Uterus (tissue), 3 donors: ENCODE measurements at regions not wholly inside any gene's neighbourhood (a gene's known extent, or its start where the extent isn't known, plus 50 kb on each side); places are given as distances from the start of the nearest gene placed in this dataset.

Experiments used
- DNase-seq, 2 donors: peaks; one replicate each; pipeline ENCODE4 v3.0.0-alpha.2; 2019 to 2020
- H3K27ac ChIP-seq, 2 donors: fragments of 200-600 bp; sonication (generic); 1 replicate in 1 of 2; 2 replicates in 1 of 2; pipeline ENCODE4 v1.5.1; 2016 to 2018
- H3K27me3 ChIP-seq, 2 donors: fragments of 200-600 bp; sonication (generic); one replicate each; pipeline ENCODE4 v1.5.1; 2018 to 2019; ENCODE audit warnings: control low read depth in 1 of 2
- H3K36me3 ChIP-seq, 2 donors: fragments of 200-600 bp; sonication (generic); one replicate each; pipeline ENCODE4 v1.5.1; 2019; ENCODE audit warnings: control low read depth in 1 of 2
- H3K4me1 ChIP-seq, 2 donors: fragments of 200-600 bp; sonication (generic); one replicate each; pipeline ENCODE4 v1.5.1; 2018 to 2019; ENCODE audit warnings: control low read depth in 1 of 2
- H3K4me3 ChIP-seq, 2 donors: fragments of 200-600 bp; sonication (generic); 1 replicate in 1 of 2; 2 replicates in 1 of 2; pipeline ENCODE4 v1.5.1; 2018 to 2019; ENCODE audit warnings: mild to moderate bottlenecking in 1 of 2
- H3K9me3 ChIP-seq, 2 donors: fragments of 200-600 bp; sonication (generic); one replicate each; pipeline ENCODE4 v1.5.1; 2019; ENCODE audit warnings: control low read depth in 1 of 2
- POLR2A ChIP-seq, 2 donors: fragments of 450-650 bp; IDR thresholded peaks; one replicate each; pipeline ENCODE4 v1.6.1; 2016; ENCODE audit warnings: antibody characterized with exemption in 2 of 2, mild to moderate bottlenecking in 1 of 2, moderate library complexity in 1 of 2
- intact Hi-C: fragments of 100-400 bp; cut with DNase I; formaldehyde crosslinking; loops from one replicate; pipeline ENCODE4 v1.15.1; 2023; ENCODE audit warnings: low total_unique reads
- TF ChIP-seq, protein P1 (sequence below), 4 experiments: fragments of 200-600 bp in 2 of 4; fragments of 450-650 bp in 2 of 4; sonication (generic) in 2 of 4; IDR thresholded peaks; one replicate each; pipeline ENCODE4 v1.5.1; 2016 to 2019; ENCODE audit warnings: antibody characterized with exemption in 4 of 4, mild to moderate bottlenecking in 2 of 4, moderate library complexity in 1 of 4
- donor health status: DM: yes; HTN: yes; CAD: no.

GRCh38 chr2:234579231-234579962 lies 82.5 kb upstream of the ARL4C start:
- TF ChIP-seq POLR2A (IDR thresholded peaks at IDR 0.05): no peak
- TF ChIP-seq, protein P1, sequence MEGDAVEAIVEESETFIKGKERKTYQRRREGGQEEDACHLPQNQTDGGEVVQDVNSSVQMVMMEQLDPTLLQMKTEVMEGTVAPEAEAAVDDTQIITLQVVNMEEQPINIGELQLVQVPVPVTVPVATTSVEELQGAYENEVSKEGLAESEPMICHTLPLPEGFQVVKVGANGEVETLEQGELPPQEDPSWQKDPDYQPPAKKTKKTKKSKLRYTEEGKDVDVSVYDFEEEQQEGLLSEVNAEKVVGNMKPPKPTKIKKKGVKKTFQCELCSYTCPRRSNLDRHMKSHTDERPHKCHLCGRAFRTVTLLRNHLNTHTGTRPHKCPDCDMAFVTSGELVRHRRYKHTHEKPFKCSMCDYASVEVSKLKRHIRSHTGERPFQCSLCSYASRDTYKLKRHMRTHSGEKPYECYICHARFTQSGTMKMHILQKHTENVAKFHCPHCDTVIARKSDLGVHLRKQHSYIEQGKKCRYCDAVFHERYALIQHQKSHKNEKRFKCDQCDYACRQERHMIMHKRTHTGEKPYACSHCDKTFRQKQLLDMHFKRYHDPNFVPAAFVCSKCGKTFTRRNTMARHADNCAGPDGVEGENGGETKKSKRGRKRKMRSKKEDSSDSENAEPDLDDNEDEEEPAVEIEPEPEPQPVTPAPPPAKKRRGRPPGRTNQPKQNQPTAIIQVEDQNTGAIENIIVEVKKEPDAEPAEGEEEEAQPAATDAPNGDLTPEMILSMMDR (IDR thresholded peaks at IDR 0.05): no peak
- intact Hi-C loops: no loop called here
- Histone ChIP-seq H3K4me3 (no peak overlapping the region), H3K27ac (no peak overlapping the region), H3K9me3 (no peaks in the 10 kb centered on the region), H3K27me3 (no peaks in the 10 kb centered on the region), H3K4me1 (no peaks in the 10 kb centered on the region), H3K36me3 (no peaks in the 10 kb centered on the region)
- no peak for DNase-seq

DNA sequence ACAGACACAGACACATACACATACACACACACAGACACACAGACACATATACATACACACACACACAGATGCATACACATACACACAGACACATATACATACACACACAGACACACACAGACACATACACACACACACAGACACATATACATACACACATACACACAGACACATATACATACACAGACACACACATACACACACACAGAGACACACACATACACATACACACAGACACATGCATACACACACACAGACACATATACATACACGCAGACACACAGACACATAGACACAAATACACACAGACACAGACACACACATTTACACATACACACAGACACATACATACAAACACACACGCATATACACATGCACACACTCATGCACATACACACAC lies 81.5 kb upstream of the ARL4C start:
- Histone ChIP-seq H3K4me3 (no peak overlapping the region), H3K27ac (no peak overlapping the region), H3K36me3 (no peaks in the 10 kb centered on the region), H3K27me3 (no peaks in the 10 kb centered on the region), H3K4me1 (no peaks in the 10 kb centered on the region), H3K9me3 (no peaks in the 10 kb centered on the region)
- intact Hi-C loops: no loop called here
- no peak for DNase-seq
- TF ChIP-seq, protein P1 (IDR thresholded peaks at IDR 0.05): no peak
- no peak for TF ChIP-seq POLR2A (IDR thresholded peaks at IDR 0.05)

- Histone ChIP-seq H3K4me3 (no peak overlapping the region), H3K27me3 (no peaks in the 10 kb centered on the region), H3K9me3 (no peaks in the 10 kb centered on the region), H3K36me3 (no peaks in the 10 kb centered on the region), H3K4me1 (no peaks in the 10 kb centered on the region), H3K27ac (no peak overlapping the region)
- intact Hi-C loops: no loop called here
- TF ChIP-seq, protein P1 (IDR thresholded peaks at IDR 0.05): no peak
- TF ChIP-seq POLR2A (IDR thresholded peaks at IDR 0.05): no peak
- DNase-seq: no peak
These were observed 80.3 kb upstream of the ARL4C start for GRCh38 chr2:234577191-234577590.

GRCh38 chr2:234571620-234572407 lies 74.9 kb upstream of the ARL4C start:
- no peaks in the 10 kb centered on the region for H3K36me3 ChIP-seq
- no peaks in the 10 kb centered on the region for H3K9me3 ChIP-seq
- no peak overlapping the region for H3K27ac ChIP-seq
- H3K4me3 ChIP-seq: no peak overlapping the region
- no peaks in the 10 kb centered on the region for H3K27me3 ChIP-seq
- no peaks in the 10 kb centered on the region for H3K4me1 ChIP-seq
- DNase-seq: no peak
- no peak for TF ChIP-seq POLR2A (IDR thresholded peaks at IDR 0.05)
- TF ChIP-seq, protein P1 (IDR thresholded peaks at IDR 0.05): no peak
- intact Hi-C loops: no loop called here

DNA sequence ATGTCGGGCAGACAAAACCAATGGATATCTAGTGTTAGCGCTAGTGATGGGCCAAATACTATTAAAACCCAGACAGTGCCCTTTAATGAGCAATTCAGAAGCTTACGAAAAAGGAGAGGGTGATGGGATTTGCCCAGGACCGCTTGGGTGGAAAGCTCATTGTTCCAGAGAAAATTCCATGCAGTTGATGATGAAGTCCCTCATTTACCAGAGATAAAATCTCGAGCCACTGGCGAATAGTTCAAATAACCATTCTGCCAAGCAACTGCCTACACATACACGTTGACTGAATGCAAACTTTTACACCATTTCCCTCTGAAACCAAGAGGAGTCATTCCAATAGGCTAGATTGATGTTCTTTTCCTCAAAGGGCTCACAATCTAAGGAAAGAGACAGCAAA lies 73.6 kb upstream of the ARL4C start:
- TF ChIP-seq POLR2A (IDR thresholded peaks at IDR 0.05): no peak
- TF ChIP-seq, protein P1 (IDR thresholded peaks at IDR 0.05): no peak
- no peaks in the 10 kb centered on the region for H3K27me3 ChIP-seq
- H3K27ac ChIP-seq: no peak overlapping the region
- no peaks in the 10 kb centered on the region for H3K36me3 ChIP-seq
- H3K9me3 ChIP-seq: no peaks in the 10 kb centered on the region
- H3K4me1 ChIP-seq: no peaks in the 10 kb centered on the region
- no peak overlapping the region for H3K4me3 ChIP-seq
- DNase-seq: no peak
- intact Hi-C loops: no loop called here
